GM12892 (cell line): ENCODE measurements at regions not wholly inside any gene's neighbourhood (a gene's known extent, or its start where the extent isn't known, plus 50 kb on each side); places are given as distances from the start of the nearest gene placed in this dataset.

Source experiments
- POLR2A ChIP-seq: IDR thresholded peaks from 2 replicates; pipeline ENCODE4 v1.6.1; 2011; ENCODE audit warnings: low read depth, low read length, control low read depth
- TAF1 ChIP-seq: IDR thresholded peaks from 2 replicates; pipeline ENCODE4 v1.6.1; 2011; ENCODE audit warnings: low read depth, mild to moderate bottlenecking, control low read depth, low read length, borderline replicate concordance

DNA sequence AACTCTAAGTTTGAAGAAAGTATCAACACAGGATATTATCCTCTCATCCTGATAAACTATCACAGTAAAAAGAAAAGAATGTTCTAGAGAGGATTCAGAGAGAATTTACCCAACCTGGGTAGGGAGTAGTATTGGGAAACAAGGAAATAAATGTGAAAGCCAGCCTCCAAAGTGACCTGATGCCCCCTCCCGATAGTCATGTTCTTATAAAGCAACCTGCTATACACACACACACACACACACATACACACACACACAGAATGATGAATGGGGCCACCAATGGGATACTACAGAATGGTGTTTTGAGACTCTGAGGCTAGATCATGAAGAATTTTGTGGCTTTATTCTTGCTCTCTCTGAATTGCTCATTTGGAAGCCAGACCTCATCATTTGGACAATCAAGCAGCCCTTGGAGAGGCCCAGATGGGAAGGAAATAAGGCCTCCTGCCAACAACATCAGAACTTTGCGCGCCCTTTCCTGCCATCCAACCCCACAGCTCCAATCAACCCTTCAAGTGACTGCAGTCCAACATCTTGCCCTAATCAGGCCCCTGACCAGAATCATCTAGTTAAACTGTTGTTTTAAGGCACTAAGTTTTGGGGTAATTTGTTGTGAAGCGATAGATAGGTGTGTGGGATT lies 807.9 kb upstream of the ARGLU1 start:
- TF ChIP-seq POLR2A: no peak
- no peak for TF ChIP-seq TAF1
